Mucosa of descending colon (tissue), 3 donors: ENCODE measurements at regions not wholly inside any gene's neighbourhood (a gene's known extent, or its start where the extent isn't known, plus 50 kb on each side); places are given as distances from the start of the nearest gene placed in this dataset.

ENCODE experiments used
- ATAC-seq: fragments of 200-7000 bp; cut with Tn5 transposase; one replicate; pipeline ENCODE4 v1.9.1; 2020; ENCODE audit warnings: mild to moderate bottlenecking, moderate library complexity
- DNase-seq, 3 donors: peaks; one replicate each; pipeline ENCODE4 v3.0.0-alpha.2; 2020
- H3K36me3 ChIP-seq: fragments of 200-600 bp; one replicate; pipeline ENCODE4 v1.8.0; 2021; ENCODE audit warnings: low read depth, mild to moderate bottlenecking
- H3K4me1 ChIP-seq: fragments of 200-600 bp; one replicate; pipeline ENCODE4 v1.8.0; 2021; ENCODE audit warnings: low read depth, mild to moderate bottlenecking
- H3K4me3 ChIP-seq: fragments of 200-600 bp; one replicate; pipeline ENCODE4 v1.8.0; 2021; ENCODE audit warnings: mild to moderate bottlenecking
- H3K9me3 ChIP-seq: fragments of 200-600 bp; one replicate; pipeline ENCODE4 v1.8.0; 2021; ENCODE audit warnings: mild to moderate bottlenecking
- intact Hi-C, 2 donors: fragments of 100-400 bp; cut with DNase I in 1 of 2; cut with micrococcal nuclease in 1 of 2; formaldehyde crosslinking; loops; one replicate each; pipeline versions ENCODE4 v1.11.0 to v1.11.1; 2022; cut with DNase I, micrococcal nuclease
- TF ChIP-seq, protein P1 (sequence below): fragments of 200-600 bp; IDR thresholded peaks from one replicate; pipeline ENCODE4 v1.8.0; 2022; ENCODE audit warnings: antibody characterized with exemption, mild to moderate bottlenecking
- donor health status: DM: no; HTN: no; CAD: no; lungs with moderate emphysema.
- donor health status: DM: no; HTN: no; CAD: no.
- donor health status: DM: no; HTN: yes; CAD: no.

DNA sequence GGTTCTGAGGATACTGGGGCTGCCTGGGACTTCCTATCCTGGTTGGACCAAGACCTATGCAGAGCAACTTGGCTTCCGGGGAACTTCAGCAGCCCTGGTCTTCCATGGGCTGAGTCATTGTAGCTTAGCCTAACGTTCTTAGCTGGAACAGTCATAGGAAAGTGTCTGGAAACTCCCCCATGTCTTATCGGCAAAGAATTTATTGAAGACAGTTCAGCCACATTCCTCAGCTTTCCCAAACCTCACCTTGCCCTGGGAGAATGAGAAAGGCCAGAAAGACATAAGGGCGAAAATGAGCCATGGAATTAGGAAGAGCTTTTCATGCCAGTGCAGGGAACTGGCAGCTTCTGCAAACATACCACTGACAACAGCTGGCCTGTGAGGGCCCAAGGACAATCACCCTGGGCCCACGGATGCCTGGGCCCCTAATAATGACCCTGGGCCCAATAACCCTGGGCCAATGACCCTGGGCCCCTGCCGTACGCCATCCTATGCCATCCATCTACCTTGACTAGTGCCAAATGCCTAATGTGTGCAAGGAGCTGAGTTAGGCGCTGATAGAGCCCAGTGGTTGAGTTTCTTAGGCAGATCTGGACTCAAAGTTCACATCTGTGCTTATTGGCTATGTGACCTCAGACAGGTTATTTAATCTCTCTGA lies 114.4 kb upstream of the GADD45A start:
- no peak overlapping the region for H3K4me3 ChIP-seq
- H3K9me3 ChIP-seq, result no peaks in the 10 kb centered on the region
- DNase-seq (no peak), ATAC-seq (no peak)
- no peaks in the 10 kb centered on the region for H3K36me3 ChIP-seq
- intact Hi-C loops, result no loop called here
- peaks cover 24% of the 10 kb centered on the region for H3K4me1 ChIP-seq
- TF ChIP-seq, protein P1, sequence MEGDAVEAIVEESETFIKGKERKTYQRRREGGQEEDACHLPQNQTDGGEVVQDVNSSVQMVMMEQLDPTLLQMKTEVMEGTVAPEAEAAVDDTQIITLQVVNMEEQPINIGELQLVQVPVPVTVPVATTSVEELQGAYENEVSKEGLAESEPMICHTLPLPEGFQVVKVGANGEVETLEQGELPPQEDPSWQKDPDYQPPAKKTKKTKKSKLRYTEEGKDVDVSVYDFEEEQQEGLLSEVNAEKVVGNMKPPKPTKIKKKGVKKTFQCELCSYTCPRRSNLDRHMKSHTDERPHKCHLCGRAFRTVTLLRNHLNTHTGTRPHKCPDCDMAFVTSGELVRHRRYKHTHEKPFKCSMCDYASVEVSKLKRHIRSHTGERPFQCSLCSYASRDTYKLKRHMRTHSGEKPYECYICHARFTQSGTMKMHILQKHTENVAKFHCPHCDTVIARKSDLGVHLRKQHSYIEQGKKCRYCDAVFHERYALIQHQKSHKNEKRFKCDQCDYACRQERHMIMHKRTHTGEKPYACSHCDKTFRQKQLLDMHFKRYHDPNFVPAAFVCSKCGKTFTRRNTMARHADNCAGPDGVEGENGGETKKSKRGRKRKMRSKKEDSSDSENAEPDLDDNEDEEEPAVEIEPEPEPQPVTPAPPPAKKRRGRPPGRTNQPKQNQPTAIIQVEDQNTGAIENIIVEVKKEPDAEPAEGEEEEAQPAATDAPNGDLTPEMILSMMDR, result no peak

DNA sequence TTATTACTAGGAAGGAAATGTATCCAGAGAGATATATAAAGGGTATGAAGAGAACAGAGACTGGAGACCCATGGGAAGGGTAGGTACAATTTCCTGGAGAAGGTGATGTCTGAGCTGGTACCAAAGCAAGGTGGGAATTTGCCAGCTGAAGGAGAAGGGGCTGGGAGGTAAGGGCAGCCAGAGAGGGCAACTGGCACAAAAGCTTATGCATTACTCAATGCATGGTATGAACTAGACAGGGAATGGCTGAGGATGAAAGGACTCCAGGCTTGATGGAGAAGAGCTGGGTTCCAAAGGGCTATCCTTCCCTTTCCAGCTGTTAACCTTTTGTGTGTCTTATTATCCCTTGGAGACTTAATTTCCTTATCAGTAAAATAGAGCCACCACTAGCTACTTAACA lies 113.6 kb upstream of the GADD45A start:
- Histone ChIP-seq H3K9me3 (no peaks in the 10 kb centered on the region), H3K4me3 (no peak overlapping the region), H3K36me3 (no peaks in the 10 kb centered on the region), H3K4me1 (peaks cover 24% of the 10 kb centered on the region)
- TF ChIP-seq, protein P1, result no peak
- ATAC-seq, result no peak
- intact Hi-C loops, result no loop called here
- no peak for DNase-seq

DNA sequence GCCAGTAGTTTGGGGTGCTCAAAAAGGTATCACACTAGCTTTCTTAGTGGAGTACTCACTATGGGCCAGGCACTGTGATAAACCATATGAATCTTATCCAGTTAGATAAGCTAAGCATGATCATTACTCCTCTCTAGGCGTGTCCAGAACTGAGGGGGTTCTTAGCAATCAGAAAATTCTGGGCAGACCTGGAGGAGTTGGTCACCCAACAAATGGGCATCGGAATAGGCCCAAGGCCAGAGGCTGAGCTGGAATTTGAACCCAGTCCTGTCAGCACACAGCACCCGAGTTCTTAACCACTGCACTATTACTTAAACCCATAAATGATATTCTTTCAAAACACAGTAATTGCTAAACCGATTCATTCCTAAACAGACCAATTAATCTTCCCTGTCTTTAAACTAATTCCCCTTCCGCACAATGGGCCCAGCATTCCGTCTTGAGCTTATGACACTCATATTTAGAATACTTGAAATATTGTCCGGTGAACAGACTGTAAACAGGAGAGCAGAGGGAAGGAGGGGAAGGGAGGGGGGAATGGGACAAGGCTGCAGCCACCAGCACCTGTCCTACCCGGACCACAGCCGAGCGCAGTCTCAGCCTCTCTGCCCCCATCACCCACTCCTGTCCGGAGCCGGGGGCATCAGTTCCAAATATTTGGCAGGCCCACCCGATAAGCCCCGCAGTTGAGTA lies 113.0 kb upstream of the GADD45A start:
- Histone ChIP-seq H3K4me3 (no peak overlapping the region), H3K4me1 (peaks cover 24% of the 10 kb centered on the region), H3K9me3 (no peaks in the 10 kb centered on the region), H3K36me3 (no peaks in the 10 kb centered on the region)
- intact Hi-C loops, result no loop called here
- DNase-seq, result no peak
- TF ChIP-seq, protein P1, result no peak
- peak; percentile 36 for ATAC-seq

DNA sequence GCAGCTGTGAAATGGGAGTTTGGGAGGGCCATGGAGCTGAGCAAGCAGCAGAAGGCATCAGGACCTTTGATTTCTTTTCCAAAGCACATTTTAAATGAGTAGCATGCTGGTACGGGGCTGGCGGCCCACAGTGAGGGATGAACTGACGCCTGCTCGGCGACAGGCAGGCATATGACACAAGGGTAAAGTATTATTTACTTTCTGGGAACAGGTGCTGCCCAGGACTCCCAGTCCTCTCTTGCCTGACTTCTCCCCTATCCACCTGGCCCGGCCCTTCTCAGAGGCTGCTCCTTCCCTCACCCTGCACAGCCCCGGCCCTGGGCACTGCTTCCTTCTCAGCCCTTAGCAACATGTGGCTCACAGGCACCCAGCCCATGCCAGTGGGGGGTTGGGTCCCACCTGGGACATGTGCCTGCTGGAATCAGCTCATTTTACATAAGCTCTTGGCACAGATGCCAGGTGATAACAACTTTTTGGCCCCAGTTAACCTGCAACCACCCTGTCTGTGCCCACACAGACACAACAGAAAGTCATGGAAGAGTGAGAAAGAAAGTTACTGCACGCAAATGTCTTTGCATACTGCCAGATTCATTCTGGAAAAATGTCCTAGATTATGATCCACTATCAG lies 112.3 kb upstream of the GADD45A start:
- H3K4me3 ChIP-seq, result no peak overlapping the region
- H3K9me3 ChIP-seq, result no peaks in the 10 kb centered on the region
- TF ChIP-seq, protein P1, result no peak
- intact Hi-C loops, result no loop called here
- no peaks in the 10 kb centered on the region for H3K36me3 ChIP-seq
- ATAC-seq, result peak; percentile 96
- peak; percentile 81 to 92 (median 87) for DNase-seq
- H3K4me1 ChIP-seq, result peaks cover 24% of the 10 kb centered on the region

DNA sequence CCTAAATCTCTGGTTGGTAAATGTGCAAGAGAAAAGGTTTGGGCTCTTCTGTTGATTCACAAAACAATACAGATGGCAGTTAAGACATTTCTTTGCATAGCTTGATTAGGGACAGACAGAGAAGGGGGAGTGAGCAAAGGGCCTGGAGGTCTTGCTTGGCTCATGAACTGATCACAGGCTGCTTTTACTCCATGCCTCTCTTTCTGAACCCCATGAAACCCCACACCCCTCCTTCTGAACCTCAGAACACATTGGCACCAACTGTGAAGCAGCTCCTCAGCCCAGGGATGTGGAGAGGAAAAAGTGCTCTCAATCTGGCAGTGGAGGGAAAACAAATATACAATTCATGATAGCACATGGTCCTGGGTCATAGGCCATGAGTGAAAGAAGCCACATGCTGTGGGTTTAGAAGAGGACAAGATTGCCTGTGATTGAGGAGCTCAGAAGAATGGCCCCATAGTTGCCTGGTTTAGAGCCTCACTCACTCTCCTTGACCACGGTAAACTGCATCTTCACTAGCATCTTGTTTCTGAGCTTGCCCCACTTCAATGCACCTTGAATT lies 111.6 kb upstream of the GADD45A start:
- H3K9me3 ChIP-seq, result no peaks in the 10 kb centered on the region
- peaks cover 24% of the 10 kb centered on the region for H3K4me1 ChIP-seq
- DNase-seq (no peak), ATAC-seq (no peak)
- no peak overlapping the region for H3K4me3 ChIP-seq
- TF ChIP-seq, protein P1, result no peak
- H3K36me3 ChIP-seq, result no peaks in the 10 kb centered on the region
- intact Hi-C loops, result no loop called here
